Sigmoid colon (tissue), 4 donors: ENCODE measurements at regions not wholly inside any gene's neighbourhood (a gene's known extent, or its start where the extent isn't known, plus 50 kb on each side); places are given as distances from the start of the nearest gene placed in this dataset.

Experiments
- EP300 ChIP-seq, 4 donors: sonication (generic); formaldehyde crosslinking; IDR thresholded peaks; one replicate each; pipeline ENCODE4 v1.6.1; 2017; ENCODE audit warnings: antibody characterized with exemption in 4 of 4
- POLR2A ChIP-seq, 2 donors: fragments of 450-650 bp; IDR thresholded peaks; one replicate each; pipeline ENCODE4 v1.6.1; 2016; ENCODE audit warnings: antibody characterized with exemption in 2 of 2, mild to moderate bottlenecking in 2 of 2, moderate library complexity in 2 of 2
- POLR2AphosphoS5 ChIP-seq, 4 donors: sonication (generic); formaldehyde crosslinking; IDR thresholded peaks; one replicate each; pipeline ENCODE4 v1.6.1; 2017; ENCODE audit warnings: antibody characterized with exemption in 4 of 4
- TF ChIP-seq, protein P1 (sequence below), 4 experiments: fragments of 450-650 bp in 3 of 4; fragments of 200-600 bp in 1 of 4; IDR thresholded peaks; one replicate each; pipeline ENCODE4 v1.5.1; 2016 to 2019; ENCODE audit warnings: antibody characterized with exemption in 4 of 4, mild to moderate bottlenecking in 3 of 4, moderate library complexity in 2 of 4

DNA sequence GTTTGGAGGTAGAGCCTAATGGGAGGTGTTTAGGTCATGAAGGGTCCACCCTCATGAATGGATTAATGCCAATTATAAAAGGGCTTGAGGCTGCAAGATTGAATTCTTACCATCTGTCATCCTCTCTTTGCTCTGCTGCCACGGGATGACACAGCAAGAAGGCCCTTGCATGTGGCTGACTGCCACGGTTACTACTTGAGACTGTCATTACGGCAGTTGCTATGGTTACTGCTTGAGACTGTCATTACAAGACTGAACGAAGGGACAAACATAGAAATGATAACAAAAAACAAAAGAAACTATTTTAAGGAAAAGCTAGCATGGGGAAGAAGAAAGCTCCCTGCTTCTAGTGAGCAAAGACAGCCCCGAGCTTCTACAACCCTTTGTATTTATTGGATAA, 715.0 kb downstream of the TFAP2A start:
- TF ChIP-seq, protein P1, sequence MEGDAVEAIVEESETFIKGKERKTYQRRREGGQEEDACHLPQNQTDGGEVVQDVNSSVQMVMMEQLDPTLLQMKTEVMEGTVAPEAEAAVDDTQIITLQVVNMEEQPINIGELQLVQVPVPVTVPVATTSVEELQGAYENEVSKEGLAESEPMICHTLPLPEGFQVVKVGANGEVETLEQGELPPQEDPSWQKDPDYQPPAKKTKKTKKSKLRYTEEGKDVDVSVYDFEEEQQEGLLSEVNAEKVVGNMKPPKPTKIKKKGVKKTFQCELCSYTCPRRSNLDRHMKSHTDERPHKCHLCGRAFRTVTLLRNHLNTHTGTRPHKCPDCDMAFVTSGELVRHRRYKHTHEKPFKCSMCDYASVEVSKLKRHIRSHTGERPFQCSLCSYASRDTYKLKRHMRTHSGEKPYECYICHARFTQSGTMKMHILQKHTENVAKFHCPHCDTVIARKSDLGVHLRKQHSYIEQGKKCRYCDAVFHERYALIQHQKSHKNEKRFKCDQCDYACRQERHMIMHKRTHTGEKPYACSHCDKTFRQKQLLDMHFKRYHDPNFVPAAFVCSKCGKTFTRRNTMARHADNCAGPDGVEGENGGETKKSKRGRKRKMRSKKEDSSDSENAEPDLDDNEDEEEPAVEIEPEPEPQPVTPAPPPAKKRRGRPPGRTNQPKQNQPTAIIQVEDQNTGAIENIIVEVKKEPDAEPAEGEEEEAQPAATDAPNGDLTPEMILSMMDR (IDR thresholded peaks at IDR 0.05): no peak
- TF ChIP-seq POLR2A (IDR thresholded peaks at IDR 0.05) (no peak), EP300 (IDR thresholded peaks at IDR 0.05) (no peak), POLR2AphosphoS5 (IDR thresholded peaks at IDR 0.05) (no peak)
